Thyroid gland (tissue), 4 donors: ENCODE measurements at regions not wholly inside any gene's neighbourhood (a gene's known extent, or its start where the extent isn't known, plus 50 kb on each side); places are given as distances from the start of the nearest gene placed in this dataset.

Experiments
- DNase-seq, 2 donors: peaks; one replicate each; pipeline ENCODE4 v3.0.0-alpha.2; 2019
- H3K27ac ChIP-seq, 3 donors: fragments of 200-600 bp; sonication (generic); 1 replicate in 2 of 3; 2 replicates in 1 of 3; pipeline ENCODE4 v1.5.1; 2016 to 2019; ENCODE audit warnings: mild to moderate bottlenecking in 1 of 3, moderate library complexity in 1 of 3
- H3K27me3 ChIP-seq: fragments of 200-600 bp; sonication (generic); one replicate; pipeline ENCODE4 v1.5.1; 2019
- H3K36me3 ChIP-seq, 2 donors: fragments of 200-600 bp; sonication (generic); one replicate each; pipeline ENCODE4 v1.5.1; 2016 to 2019
- H3K4me1 ChIP-seq, 2 donors: fragments of 200-600 bp; sonication (generic); one replicate each; pipeline ENCODE4 v1.5.1; 2017 to 2019
- H3K4me3 ChIP-seq, 3 donors: fragments of 200-600 bp; sonication (generic); replicated peaks in 1 of 3; 1 replicate in 2 of 3; 2 replicates in 1 of 3; pipeline ENCODE4 v1.5.1; 2016; ENCODE audit warnings: mild to moderate bottlenecking in 1 of 3
- H3K9me3 ChIP-seq: fragments of 200-600 bp; sonication (generic); one replicate; pipeline ENCODE4 v1.5.1; 2017
- CTCF ChIP-seq, 6 experiments: fragments of 200-600 bp in 3 of 6; fragments of 450-650 bp in 3 of 6; sonication (generic) in 3 of 6; IDR thresholded peaks; one replicate each; pipeline ENCODE4 v1.5.1; 2016 to 2019; ENCODE audit warnings: antibody characterized with exemption in 6 of 6, mild to moderate bottlenecking in 2 of 6, inconsistent platforms in 1 of 6, moderate library complexity in 1 of 6
- POLR2A ChIP-seq, 2 donors: fragments of 450-650 bp; IDR thresholded peaks; one replicate each; pipeline ENCODE4 v1.6.1; 2017; ENCODE audit warnings: antibody characterized with exemption in 2 of 2, mild to moderate bottlenecking in 2 of 2, moderate library complexity in 1 of 2
- WGBS, 2 donors: methylation state at CpG; one replicate each; pipeline ENCODE4 v1.1.5; 2017; 5-methylcytosine and 5-hydroxymethylcytosine counted together
- intact Hi-C: fragments of 100-400 bp; cut with DNase I; formaldehyde crosslinking; loops from one replicate; pipeline ENCODE4 v1.15.1; 2023

- DNase-seq = no peak
- TF ChIP-seq CTCF (IDR thresholded peaks at IDR 0.05) (no peak), POLR2A (IDR thresholded peaks at IDR 0.05) (no peak)
- H3K9me3 ChIP-seq = no peaks in the 10 kb centered on the region
- no peak overlapping the region for H3K27ac ChIP-seq
- no peak overlapping the region for H3K4me3 ChIP-seq
- 90 to 97% methylated on average over 2 of the region's 2 CpGs for WGBS, 2 donors
- no peaks in the 10 kb centered on the region for H3K36me3 ChIP-seq
- intact Hi-C loops = no loop called here
- H3K4me1 ChIP-seq = no peaks in the 10 kb centered on the region
- H3K27me3 ChIP-seq = no peaks in the 10 kb centered on the region
Measured at GRCh38 chr21:34296878-34297277, 66.9 kb upstream of the KCNE2 start.

- intact Hi-C loops = no loop called here
- no peak for TF ChIP-seq CTCF (IDR thresholded peaks at IDR 0.05)
- no peaks in the 10 kb centered on the region for H3K36me3 ChIP-seq
Measured at GRCh38 chr21:34298534-34299167, 65.2 kb upstream of the KCNE2 start.

GRCh38 chr21:34299168-34299539 is 64.7 kb upstream of the KCNE2 start:
- H3K27me3 ChIP-seq = no peaks in the 10 kb centered on the region
- DNase-seq = no peak
- WGBS, 2 donors = 60 to 80% methylated on average over 2 of the region's 2 CpGs

More at GRCh38 chr21:34298534-34299167, 65.2 kb upstream of the KCNE2 start:
- H3K9me3 ChIP-seq = no peaks in the 10 kb centered on the region
- peak in 1 of 2 donors; percentile 5 for DNase-seq
- H3K4me3 ChIP-seq = no peak overlapping the region
- 78 to 89% methylated on average over 3 of the region's 3 CpGs for WGBS, 2 donors
- no peaks in the 10 kb centered on the region for H3K4me1 ChIP-seq
- H3K27me3 ChIP-seq = no peaks in the 10 kb centered on the region
- H3K27ac ChIP-seq = no peak overlapping the region

GRCh38 chr21:34302521-34302920 is 61.3 kb upstream of the KCNE2 start:
- TF ChIP-seq CTCF (IDR thresholded peaks at IDR 0.05) = no peak
- no peak for TF ChIP-seq POLR2A (IDR thresholded peaks at IDR 0.05)
- WGBS, 2 donors = 85 to 92% methylated on average over 6 of the region's 6 CpGs
- Histone ChIP-seq H3K4me1 (no peaks in the 10 kb centered on the region), H3K27ac (no peak overlapping the region), H3K4me3 (no peak overlapping the region), H3K27me3 (no peaks in the 10 kb centered on the region), H3K36me3 (no peaks in the 10 kb centered on the region), H3K9me3 (no peaks in the 10 kb centered on the region)
- intact Hi-C loops = no loop called here
- no peak for DNase-seq

More at GRCh38 chr21:34299168-34299539, 64.7 kb upstream of the KCNE2 start:
- intact Hi-C loops = no loop called here
- Histone ChIP-seq H3K36me3 (no peaks in the 10 kb centered on the region), H3K9me3 (no peaks in the 10 kb centered on the region), H3K4me3 (no peak overlapping the region), H3K4me1 (no peaks in the 10 kb centered on the region), H3K27ac (no peak overlapping the region)
- TF ChIP-seq POLR2A (IDR thresholded peaks at IDR 0.05) = no peak
- TF ChIP-seq CTCF (IDR thresholded peaks at IDR 0.05) = no peak

- H3K9me3 ChIP-seq = no peaks in the 10 kb centered on the region
- no peaks in the 10 kb centered on the region for H3K36me3 ChIP-seq
- no peak overlapping the region for H3K4me3 ChIP-seq
- TF ChIP-seq CTCF (IDR thresholded peaks at IDR 0.05) = no peak
- no peaks in the 10 kb centered on the region for H3K27me3 ChIP-seq
- no peaks in the 10 kb centered on the region for H3K4me1 ChIP-seq
- intact Hi-C loops = no loop called here
- no peak overlapping the region for H3K27ac ChIP-seq
- 84 to 85% methylated on average over 14 of the region's 14 CpGs for WGBS, 2 donors
- DNase-seq = no peak
Measured at GRCh38 chr21:34305605-34306604, 57.9 kb upstream of the KCNE2 start.
